ENCODE measurements at regions not wholly inside any gene's neighbourhood (a gene's known extent, or its start where the extent isn't known, plus 50 kb on each side); places are given as distances from the start of the nearest gene placed in this dataset.

GRCh38 chr5:63128018-63128417, 549.4 kb downstream of the LRRC70 start:
- TF ChIP-seq ATF1 (CRISPR knock-in tag; IDR thresholded peaks at IDR 0.05) (no peak), NFE2L1 (CRISPR knock-in tag; IDR thresholded peaks at IDR 0.05) (no peak), CTCF (IDR thresholded peaks at IDR 0.05) (no peak), SP1 (CRISPR knock-in tag; conservative IDR thresholded peaks at IDR 0.05) (no peak), ATF2 (CRISPR knock-in tag; IDR thresholded peaks at IDR 0.05; ENCODE audit: borderline replicate concordance, low read depth) (no peak), ARID4B (CRISPR knock-in tag; IDR thresholded peaks at IDR 0.05; ENCODE audit: borderline replicate concordance) (no peak), ZBTB43 (CRISPR knock-in tag; IDR thresholded peaks at IDR 0.05) (no peak), ZNF232 (CRISPR knock-in tag; IDR thresholded peaks at IDR 0.05) (no peak), ZNF416 (CRISPR knock-in tag; IDR thresholded peaks at IDR 0.05) (no peak), NR3C1 (CRISPR knock-in tag; conservative IDR thresholded peaks at IDR 0.05; ENCODE audit: low read depth) (no peak), E2F1 (CRISPR knock-in tag; IDR thresholded peaks at IDR 0.05) (no peak), ATF3 (CRISPR knock-in tag; conservative IDR thresholded peaks at IDR 0.05) (no peak), ZNF121 (CRISPR knock-in tag; IDR thresholded peaks at IDR 0.05) (no peak), KAT7 (CRISPR knock-in tag; IDR thresholded peaks at IDR 0.05; ENCODE audit: borderline replicate concordance) (no peak)
